Fibroblast of skin of abdomen (primary cell): ENCODE measurements at regions not wholly inside any gene's neighbourhood (a gene's known extent, or its start where the extent isn't known, plus 50 kb on each side); places are given as distances from the start of the nearest gene placed in this dataset.

Experiments used
- DNase-seq: peaks from one replicate; pipeline ENCODE4 v3.0.0-alpha.2; 2013

GRCh38 chr4:159445692-159446091, 342.8 kb downstream of the RAPGEF2 start:
- DNase-seq: peak; percentile 45

- DNase-seq: peak; percentile 79
Observed at GRCh38 chr4:159446266-159446976, 343.5 kb downstream of the RAPGEF2 start.

- no peak for DNase-seq
Observed at GRCh38 chr4:159447296-159447695, 344.4 kb downstream of the RAPGEF2 start.

- peak; percentile 44 for DNase-seq
Observed at GRCh38 chr4:159451006-159451405, 348.1 kb downstream of the RAPGEF2 start.

GRCh38 chr4:159455675-159456237, 352.9 kb downstream of the RAPGEF2 start:
- peak; percentile 47 for DNase-seq

GRCh38 chr4:159460371-159460770, 357.5 kb downstream of the RAPGEF2 start:
- DNase-seq: no peak

- DNase-seq: no peak
Observed at GRCh38 chr4:159463235-159463634, 360.4 kb downstream of the RAPGEF2 start.

- DNase-seq: no peak
Observed at GRCh38 chr4:159464302-159464701, 361.4 kb downstream of the RAPGEF2 start.

GRCh38 chr4:159476886-159477285, 374.0 kb downstream of the RAPGEF2 start:
- DNase-seq: no peak

GRCh38 chr4:159480826-159481225, 377.9 kb downstream of the RAPGEF2 start:
- no peak for DNase-seq

GRCh38 chr4:159481936-159482335, 379.1 kb downstream of the RAPGEF2 start:
- no peak for DNase-seq

GRCh38 chr4:159483110-159483781, 380.4 kb downstream of the RAPGEF2 start:
- DNase-seq: no peak

- peak; percentile 50 for DNase-seq
Observed at GRCh38 chr4:159483782-159484741, 381.2 kb downstream of the RAPGEF2 start.

GRCh38 chr4:159484864-159485263, 382.0 kb downstream of the RAPGEF2 start:
- DNase-seq: no peak

- peak; percentile 81 for DNase-seq
Observed at GRCh38 chr4:159487284-159487747, 384.4 kb downstream of the RAPGEF2 start.

GRCh38 chr4:159489646-159490045, 386.8 kb downstream of the RAPGEF2 start:
- DNase-seq: no peak

- peak; percentile 47 for DNase-seq
Observed at GRCh38 chr4:159495515-159496236, 392.8 kb downstream of the RAPGEF2 start.

GRCh38 chr4:159496248-159496647, 393.4 kb downstream of the RAPGEF2 start:
- no peak for DNase-seq

GRCh38 chr4:159497936-159498335, 395.1 kb downstream of the RAPGEF2 start:
- DNase-seq: no peak

GRCh38 chr4:159498446-159499115, 395.7 kb downstream of the RAPGEF2 start:
- DNase-seq: no peak

GRCh38 chr4:159500861-159501260, 398.0 kb downstream of the RAPGEF2 start:
- DNase-seq: no peak
